GM12874 (cell line): ENCODE measurements at regions not wholly inside any gene's neighbourhood (a gene's known extent, or its start where the extent isn't known, plus 50 kb on each side); places are given as distances from the start of the nearest gene placed in this dataset.

Experiments
- CTCF ChIP-seq: IDR thresholded peaks from 2 replicates; pipeline ENCODE4 v1.5.1; 2011; ENCODE audit warnings: low read depth, mild to moderate bottlenecking, control low read depth, low read length, moderate library complexity; ENCODE audit not compliant: insufficient read depth

GRCh38 chr2:234138836-234139235 is 88.3 kb downstream of the SPP2 start:
- TF ChIP-seq CTCF = no peak

DNA sequence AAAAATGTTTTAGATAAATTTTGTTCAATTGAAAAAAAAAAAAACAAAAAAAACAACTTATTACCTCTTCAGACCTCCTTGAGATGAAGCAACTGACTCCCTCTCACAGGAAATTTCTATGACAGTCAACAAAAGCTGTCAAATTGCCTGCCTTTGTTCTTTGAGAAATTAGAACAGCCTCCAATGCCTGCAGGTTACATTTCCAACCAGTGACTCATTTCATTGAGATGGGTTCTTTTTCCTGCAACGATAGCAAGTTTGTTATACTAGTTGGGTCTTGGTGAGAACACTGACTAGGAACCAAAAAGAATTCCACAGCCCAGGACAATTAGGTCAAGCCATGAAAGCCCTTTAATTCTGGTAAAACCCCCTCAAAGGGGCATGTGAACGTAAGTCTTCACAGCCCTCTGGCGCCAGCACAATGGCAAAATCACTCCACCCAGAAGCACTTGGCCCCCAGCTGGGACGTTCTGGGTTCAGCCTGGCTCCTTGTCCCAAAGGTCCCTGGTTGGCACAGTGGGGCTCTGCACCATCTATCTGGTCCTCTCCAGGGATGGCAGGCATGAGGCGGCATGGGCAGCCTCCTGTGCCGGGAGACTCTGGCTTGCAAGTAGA is 87.0 kb downstream of the SPP2 start:
- TF ChIP-seq CTCF = no peak

DNA sequence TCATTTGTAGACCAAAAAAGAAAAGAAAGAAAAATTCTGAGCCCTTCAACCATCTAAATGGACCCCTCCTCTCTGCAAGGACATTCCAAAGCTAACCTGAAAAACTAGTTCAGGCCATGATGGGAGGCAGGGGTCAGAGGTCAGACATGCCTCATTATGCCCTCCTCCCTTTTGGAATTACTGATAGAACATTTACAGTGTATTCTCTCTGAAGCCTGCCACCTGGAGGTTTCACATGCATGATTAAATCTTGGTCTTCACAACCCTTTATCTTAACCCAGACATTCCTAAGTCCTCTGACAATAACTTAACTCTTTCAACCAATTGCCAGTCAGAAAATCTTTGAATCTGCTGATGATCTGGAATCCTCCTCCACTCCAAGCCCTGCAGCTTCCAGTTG is 86.0 kb downstream of the SPP2 start:
- no peak for TF ChIP-seq CTCF

DNA sequence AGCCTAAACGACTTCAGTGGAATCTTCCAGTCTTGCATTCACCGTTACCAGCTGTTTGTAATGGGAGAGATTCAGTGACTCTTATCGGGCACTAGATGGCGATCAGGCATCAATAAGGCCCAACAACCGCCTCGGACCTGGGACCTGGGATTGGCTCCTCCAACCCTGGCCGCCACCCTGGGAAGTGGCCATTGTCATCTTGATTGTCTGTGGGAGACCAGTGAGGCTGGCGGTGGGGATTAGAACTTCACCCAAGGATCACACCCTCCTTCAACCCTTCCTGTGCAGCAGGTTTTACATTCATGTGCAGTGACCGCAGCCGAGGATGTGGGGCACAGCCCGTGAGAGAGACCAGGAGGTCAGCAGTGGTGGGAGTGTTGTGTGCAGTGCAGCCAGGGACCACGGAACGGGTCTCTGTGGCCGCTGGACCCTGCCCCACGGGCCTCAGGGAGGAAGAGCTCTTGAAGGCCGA is 85.3 kb downstream of the SPP2 start:
- TF ChIP-seq CTCF = peak; percentile 63

DNA sequence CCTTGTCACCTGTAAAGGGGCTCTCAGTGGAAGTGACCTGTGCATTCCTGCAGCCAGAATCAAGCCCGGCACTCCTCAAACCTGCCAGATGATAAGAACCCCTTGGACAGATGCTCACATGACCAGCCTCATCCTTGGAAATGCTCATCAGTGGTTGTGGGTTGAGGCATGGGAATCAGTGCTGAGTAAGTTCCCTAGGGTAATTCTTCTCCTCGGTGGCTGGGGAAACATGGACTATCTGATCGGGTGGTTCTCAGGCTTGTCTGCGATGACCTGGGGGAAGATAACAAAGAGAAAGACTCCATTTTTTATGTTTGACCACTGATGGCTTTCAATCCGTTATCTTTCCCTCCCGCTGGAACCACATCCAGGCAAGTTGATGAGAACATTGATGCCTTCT is 84.0 kb downstream of the SPP2 start:
- TF ChIP-seq CTCF = no peak

DNA sequence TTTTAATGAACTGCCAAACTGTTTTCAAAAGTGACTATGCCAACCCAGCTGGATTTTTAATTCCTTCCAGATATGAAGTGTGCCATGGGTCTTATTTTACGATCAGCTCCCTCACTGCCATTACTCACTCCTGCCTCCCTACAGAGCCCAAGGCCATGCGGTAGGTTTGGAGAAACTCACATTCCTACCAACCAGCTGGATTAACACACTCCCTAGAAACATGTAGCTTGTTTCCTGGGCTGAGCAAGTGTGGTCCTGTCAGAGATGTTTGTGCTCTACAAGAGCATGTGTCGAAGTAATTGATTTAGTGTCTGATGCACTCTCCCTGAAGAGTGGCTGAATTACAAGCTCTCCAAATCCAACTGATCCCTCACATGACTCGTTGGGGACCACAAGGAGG is 82.5 kb downstream of the SPP2 start:
- no peak for TF ChIP-seq CTCF

GRCh38 chr2:234130777-234131181 is 80.3 kb downstream of the SPP2 start:
- TF ChIP-seq CTCF = no peak
